Activated T-cell treated with anti-CD3 and anti-CD28 coated beads, Interleukin-2, amount 50 U/mL, for 1 hour (primary cell): ENCODE measurements at regions not wholly inside any gene's neighbourhood (a gene's known extent, or its start where the extent isn't known, plus 50 kb on each side); places are given as distances from the start of the nearest gene placed in this dataset.
"Not testable (repeated sequence)": the region's sequence is repeated elsewhere in the genome, so short reads cannot be mapped to it uniquely, and the experiment has no call there.

Experiments used
- DNase-seq: peaks from one replicate; pipeline ENCODE4 v3.0.0-alpha.2; 2020

GRCh38 chr7:136150311-136150710 lies 173.2 kb upstream of the MTPN start:
- DNase-seq: no peak

- DNase-seq: no peak
These were observed 171.8 kb upstream of the MTPN start for GRCh38 chr7:136148920-136149319.

DNA sequence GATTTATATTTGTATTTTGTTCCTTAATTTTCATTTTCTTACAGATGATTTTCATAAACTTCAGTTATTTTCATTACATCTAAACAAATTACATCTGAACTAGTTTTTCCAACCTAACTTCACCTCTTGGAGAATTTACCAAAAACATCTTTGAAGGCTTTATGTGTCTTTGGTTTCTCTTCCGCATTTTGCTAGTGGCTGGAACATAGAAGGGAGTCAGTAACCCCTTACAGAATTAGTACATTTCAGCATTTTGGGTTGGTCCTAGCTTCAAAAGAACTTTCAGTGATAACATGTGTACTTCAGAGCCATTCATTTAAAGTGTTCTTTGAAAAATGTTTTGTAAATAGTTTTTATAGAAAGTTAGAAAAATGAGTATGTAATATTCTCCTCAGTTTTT lies 169.8 kb upstream of the MTPN start:
- DNase-seq: no peak

- no peak for DNase-seq
These were observed 167.0 kb upstream of the MTPN start for GRCh38 chr7:136144182-136144581.

DNA sequence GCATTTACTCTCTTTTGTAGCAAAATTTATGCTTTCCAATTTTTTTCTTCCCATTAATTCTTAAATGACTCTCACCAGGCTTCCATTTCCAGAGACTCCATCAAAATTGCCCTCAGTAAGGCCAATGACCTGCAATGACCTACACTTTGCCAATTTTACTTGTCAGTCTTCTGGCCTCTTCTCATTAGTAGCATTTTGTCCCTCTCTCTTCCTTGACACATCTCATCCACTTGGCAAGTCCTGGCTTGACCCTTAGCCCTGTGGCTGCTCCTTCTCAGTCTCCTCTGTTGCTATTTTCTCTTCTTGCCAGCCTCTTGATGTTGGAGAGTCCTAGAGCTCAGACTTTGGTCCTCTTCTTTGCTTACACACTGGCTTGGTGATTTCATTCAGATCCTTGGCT lies 166.1 kb upstream of the MTPN start:
- no peak for DNase-seq

DNA sequence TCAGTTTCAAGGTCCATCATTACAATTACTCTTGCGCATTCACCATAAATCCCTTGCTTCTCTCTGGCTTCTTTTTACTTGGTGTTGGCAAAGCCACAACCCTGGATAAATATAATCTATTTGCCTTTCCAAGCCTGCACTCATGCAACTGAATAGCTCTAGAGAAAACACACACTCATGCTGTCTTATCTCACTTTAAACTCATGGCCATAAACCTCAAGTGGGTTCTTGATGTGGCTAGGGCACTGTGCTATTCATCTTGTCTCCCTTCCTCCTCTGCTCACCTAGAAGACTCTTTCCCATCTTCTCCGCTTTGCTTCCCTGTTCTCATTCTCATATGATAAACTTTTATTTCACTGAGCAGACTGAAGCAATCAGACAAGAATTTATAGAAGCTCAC lies 165.4 kb upstream of the MTPN start:
- DNase-seq: no peak

DNA sequence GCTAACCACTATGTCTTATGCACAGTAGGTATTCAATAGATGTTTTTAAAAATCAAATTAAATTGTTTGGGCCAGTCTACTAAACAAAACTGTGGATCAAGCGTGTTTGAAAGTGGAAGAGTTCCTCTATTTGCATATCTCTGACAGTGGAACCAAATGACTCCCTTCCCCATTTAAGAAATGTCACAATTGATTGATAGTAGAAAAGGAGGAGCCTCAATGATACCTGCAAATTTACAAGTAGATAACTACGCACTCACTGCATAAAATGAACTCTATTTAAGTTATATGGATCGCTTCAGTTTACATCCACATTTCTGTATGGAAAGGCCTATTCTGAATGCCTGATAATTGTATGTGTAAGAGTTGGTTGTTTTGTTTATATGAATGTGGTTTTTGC lies 163.3 kb upstream of the MTPN start:
- DNase-seq: no peak

DNA sequence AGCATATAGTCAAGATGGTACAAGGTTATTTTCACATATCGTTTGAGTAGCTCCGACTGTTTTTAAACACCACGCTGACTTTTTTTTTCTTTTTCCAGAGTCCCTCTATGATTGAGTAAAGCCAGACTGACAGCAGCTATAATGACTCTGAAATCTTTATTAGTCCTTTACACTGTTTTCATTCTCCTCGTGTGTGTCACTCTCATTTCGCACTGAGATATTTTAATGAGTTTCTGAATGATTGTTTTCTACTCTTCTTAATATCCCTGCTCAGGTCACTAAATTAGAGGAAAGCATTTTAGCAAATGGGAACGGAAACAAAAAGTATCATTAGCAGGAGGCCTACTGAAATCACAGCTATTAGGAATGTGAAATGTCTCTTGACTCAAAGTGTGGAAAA lies 162.3 kb upstream of the MTPN start:
- DNase-seq: no peak

GRCh38 chr7:136138991-136139390 lies 161.8 kb upstream of the MTPN start:
- DNase-seq: no peak

- no peak for DNase-seq
These were observed 159.8 kb upstream of the MTPN start for GRCh38 chr7:136136906-136137454.

GRCh38 chr7:136134503-136134902 lies 157.3 kb upstream of the MTPN start:
- no peak for DNase-seq

DNA sequence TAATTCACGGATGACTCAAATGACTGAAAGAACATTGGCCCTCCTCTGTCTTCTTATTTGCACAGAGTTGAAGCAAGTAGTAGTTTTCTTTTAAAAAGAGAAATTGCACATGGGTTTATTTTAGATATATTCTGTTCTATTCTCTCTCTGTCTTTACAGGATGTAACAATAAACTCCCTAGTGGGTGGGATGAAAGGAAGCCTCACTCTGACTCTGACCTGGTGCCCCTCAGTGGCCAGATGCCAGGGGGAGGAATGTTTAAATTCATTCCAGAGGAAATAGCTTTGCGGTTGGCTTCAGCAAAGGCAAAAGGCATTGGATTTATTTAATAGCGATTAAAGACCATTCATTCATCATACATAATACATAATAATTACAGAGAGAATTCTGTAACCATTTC lies 156.4 kb upstream of the MTPN start:
- no peak for DNase-seq

DNA sequence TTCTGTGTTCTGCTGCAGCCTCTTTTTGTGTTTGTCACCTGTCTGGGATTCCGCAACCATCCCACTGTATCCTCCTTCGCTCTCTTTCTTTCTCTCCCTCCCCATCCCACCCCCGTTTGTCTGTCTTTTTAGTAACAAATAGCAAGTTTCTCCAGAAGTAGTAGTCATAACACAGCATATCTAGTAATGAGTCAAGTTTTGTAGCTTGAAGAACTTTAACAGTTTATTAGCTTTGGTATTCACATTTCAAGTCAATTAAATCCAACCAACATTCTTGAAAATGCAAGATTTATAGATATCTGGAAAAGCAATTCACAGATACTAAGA lies 154.1 kb upstream of the MTPN start:
- DNase-seq: no peak

GRCh38 chr7:136130511-136131303 lies 153.5 kb upstream of the MTPN start:
- DNase-seq: no peak

GRCh38 chr7:136128050-136128449 lies 150.9 kb upstream of the MTPN start:
- no peak for DNase-seq

GRCh38 chr7:136123352-136123751 lies 146.2 kb upstream of the MTPN start:
- DNase-seq: no peak

DNA sequence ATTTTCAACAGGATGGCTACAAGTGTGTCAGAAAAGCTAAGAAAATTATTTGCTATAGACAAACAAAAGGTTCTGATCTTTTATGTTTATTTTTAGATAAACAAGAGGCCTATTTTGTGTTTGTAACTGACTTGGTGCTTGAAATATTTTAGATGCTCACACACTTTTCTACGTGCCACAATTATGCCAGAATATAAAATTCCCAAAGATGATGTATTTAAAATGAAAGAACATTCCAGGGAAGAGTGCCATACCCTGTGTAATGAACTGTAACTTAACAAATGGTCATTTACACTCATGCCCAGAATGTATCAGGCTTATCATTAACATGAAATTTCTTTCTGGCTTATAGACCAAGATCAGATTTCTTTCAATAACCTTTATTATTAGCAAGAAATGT lies 144.9 kb upstream of the MTPN start:
- no peak for DNase-seq

DNA sequence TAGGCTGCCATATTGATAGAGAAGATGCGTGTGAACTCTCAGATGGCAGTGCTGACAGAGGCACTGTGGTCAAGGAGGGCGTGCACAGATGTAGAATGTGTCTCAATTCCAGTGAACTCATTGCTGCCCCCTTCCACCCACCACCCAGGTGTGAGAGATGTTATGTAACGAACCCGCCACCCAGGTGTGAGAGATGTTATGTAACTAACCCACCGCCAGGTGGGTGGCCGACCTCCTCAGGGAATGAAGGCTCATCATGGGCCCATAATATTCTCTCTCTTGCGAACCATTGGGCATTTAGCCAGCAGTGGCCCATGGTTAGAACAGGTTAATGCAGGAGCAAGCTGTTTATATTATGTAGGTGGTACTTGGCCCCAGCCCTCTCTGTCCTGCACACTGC lies 140.4 kb upstream of the MTPN start:
- DNase-seq: no peak

- DNase-seq: no peak
These were observed 139.0 kb upstream of the MTPN start for GRCh38 chr7:136116186-136116585.

DNA sequence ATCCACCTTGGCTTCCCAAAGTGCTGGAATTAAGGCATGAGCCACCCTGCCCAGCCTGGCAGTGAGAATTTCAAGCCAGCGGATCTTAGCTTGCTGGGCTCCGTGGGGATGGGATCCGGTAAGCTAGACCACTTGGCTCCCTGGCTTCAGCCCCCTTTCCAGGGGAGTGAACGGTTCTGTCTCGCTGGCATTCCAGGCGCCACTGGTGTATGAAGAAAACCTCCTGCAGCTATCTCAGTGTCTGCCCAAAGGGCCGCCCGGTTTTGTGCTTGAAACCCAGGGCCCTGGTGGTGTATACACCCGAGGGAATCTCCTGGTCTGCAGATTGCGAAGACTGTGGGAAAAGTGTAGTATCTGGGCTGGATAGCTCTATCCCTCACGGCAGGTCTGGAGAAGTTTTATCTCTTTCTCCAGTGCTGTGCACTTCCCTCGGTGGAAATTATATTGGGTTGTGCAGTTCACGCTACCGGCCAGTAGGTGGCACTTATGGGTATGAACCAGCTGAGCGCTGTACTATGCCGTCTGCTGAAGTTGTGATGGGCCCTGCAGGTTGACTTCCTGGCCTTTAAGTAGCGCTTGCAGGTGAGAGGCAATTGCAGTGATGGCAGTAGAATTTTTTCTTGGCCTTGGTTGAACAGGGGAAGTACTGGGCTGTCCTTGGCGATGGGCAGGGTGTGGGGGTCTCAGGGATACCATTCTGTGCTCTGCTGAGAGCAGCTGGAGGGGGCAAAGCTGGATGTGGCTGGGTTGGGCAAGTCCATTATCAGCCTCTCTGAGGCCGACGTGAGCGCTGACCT lies 138.0 kb upstream of the MTPN start:
- DNase-seq: peak; percentile 32

DNA sequence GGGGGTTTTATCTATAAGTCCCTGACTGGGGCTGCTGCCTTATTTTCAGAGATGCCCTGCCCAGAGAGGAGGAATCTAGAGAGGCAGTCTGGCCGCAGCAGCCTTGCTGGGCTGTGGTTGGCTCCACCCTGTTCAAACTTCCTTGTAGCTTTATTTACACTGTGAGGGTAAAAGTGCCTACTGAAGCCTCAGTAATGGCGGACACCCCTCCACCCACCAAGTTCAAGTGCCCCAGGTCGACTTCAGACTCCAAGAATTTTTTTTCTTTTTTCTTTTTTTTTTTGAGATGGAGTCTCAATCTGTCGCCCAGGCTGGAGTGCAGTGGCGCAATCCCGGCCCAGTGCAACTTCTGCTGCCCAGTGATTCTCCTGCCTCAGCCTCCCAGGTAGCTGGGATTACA lies 137.3 kb upstream of the MTPN start:
- DNase-seq: not testable (repeated sequence)

GRCh38 chr7:136109037-136109436 lies 131.9 kb upstream of the MTPN start:
- DNase-seq: not testable (repeated sequence)

GRCh38 chr7:136105191-136105590 lies 128.0 kb upstream of the MTPN start:
- no peak for DNase-seq

DNA sequence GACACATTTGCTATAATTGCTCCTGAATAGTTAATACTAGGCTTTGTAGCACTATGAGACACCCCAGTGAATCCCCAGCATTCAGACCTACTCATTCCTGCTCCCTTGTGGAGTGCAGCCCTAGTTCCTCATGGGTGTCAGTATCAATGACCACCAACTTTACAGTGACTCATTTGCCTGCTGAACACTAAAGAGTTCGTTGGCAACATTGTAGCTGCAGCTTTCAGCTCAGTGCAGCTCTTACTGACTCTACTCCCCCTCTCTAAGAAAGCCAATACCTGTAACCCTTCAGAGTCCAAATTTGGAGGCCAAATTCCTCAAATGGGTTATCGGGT lies 127.1 kb upstream of the MTPN start:
- no peak for DNase-seq
